ENCODE measurements at regions not wholly inside any gene's neighbourhood (a gene's known extent, or its start where the extent isn't known, plus 50 kb on each side); places are given as distances from the start of the nearest gene placed in this dataset.
"Not testable (repeated sequence)": the region's sequence is repeated elsewhere in the genome, so short reads cannot be mapped to it uniquely, and the experiment has no call there.

DNA sequence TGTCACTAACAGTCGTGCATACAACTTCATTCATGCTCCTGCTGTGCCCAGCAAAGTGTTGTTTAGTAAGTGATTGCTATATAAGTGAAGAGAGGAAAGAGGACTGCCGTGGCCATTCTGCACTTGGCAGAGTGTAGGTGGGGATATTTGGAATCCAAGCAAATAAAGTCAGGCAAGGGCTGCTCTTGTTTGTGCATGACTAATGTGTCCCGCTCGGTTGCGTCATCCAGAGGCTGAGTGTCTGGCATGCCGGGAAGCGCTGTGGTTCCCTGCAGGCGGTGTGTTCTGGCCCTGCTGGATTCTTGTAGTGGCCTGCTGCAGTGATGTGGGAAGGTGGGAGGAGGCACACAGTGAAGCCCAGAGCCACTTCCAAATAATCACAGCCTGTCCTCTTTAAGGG is 136.9 kb upstream of the ANKH start:
- H3K27me3 ChIP-seq (ENCODE audit: control insufficient read depth, insufficient read depth, low read length) = peaks cover 5% of the 10 kb centered on the region
- peaks cover 28% of the 10 kb centered on the region for H3K4me1 ChIP-seq (ENCODE audit: control insufficient read depth, insufficient read depth, low read length)
- no peaks in the 10 kb centered on the region for H3K9me3 ChIP-seq (replicated peaks; ENCODE audit: low read length)
- H3K4me2 ChIP-seq (ENCODE audit: low read length) = peak overlapping the region; percentile 37
- no peaks in the 10 kb centered on the region for H3K36me3 ChIP-seq (ENCODE audit: insufficient read depth, low read length)
- H3K9ac ChIP-seq (ENCODE audit: low read depth, low read length) = peak overlapping the region; percentile 44
- H3K4me3 ChIP-seq (ENCODE audit: low read length) = no peak overlapping the region

DNA sequence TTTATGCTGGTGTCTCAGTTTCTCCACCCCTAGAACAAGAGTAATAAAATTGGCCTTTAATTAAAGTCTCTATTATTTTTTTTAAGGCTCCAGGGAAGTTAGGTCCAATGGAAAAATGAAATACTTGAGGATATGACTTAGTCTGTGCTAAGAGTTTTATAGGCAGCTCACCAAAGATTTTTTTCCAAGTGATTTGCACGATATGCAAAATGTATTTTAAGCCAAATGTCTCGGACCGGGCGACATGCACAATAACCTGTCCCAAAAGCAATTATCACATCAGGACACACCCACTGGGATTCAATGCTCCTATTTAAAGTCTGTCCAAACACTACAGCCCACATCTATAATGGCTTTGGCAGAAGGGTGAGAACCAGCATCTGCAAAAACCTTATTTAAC is 136.1 kb upstream of the ANKH start:
- no peak overlapping the region for H3K4me2 ChIP-seq (ENCODE audit: low read length)

DNA sequence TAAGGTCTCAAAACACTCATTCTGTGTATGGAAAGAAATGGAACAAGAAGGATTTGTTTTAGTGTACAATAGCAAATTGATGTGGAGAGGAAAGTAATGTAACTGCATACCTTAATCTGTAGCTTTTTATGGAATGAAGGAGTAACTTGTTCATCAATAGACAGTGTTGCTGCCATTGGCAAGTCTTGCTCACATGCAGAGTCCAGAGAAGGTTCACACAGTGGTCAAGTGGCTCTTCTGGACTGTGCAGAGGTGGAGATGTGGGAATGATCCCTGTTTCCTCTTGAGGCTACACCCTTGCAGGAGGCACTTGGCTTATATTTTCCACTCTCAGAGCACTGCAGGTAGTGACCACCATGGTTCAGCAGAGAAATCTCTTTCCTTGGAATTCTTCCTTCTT is 132.9 kb upstream of the ANKH start:
- H3K4me3 ChIP-seq (ENCODE audit: low read length) = no peak overlapping the region
- no peak overlapping the region for H3K4me2 ChIP-seq (ENCODE audit: low read length)
- H3K9ac ChIP-seq (ENCODE audit: low read depth, low read length) = no peak overlapping the region
- H3K27me3 ChIP-seq (ENCODE audit: control insufficient read depth, insufficient read depth, low read length) = peaks cover 26% of the 10 kb centered on the region
- peaks cover 21% of the 10 kb centered on the region for H3K4me1 ChIP-seq (ENCODE audit: control insufficient read depth, insufficient read depth, low read length)
- H3K9me3 ChIP-seq (replicated peaks; ENCODE audit: low read length) = no peaks in the 10 kb centered on the region
- H3K36me3 ChIP-seq (ENCODE audit: insufficient read depth, low read length) = no peaks in the 10 kb centered on the region

More for the DNA sequence above, 136.1 kb upstream of the ANKH start:
- no peak overlapping the region for H3K4me3 ChIP-seq (ENCODE audit: low read length)
- H3K9ac ChIP-seq (ENCODE audit: low read depth, low read length) = no peak overlapping the region
- no peaks in the 10 kb centered on the region for H3K36me3 ChIP-seq (ENCODE audit: insufficient read depth, low read length)
- peaks cover 27% of the 10 kb centered on the region for H3K4me1 ChIP-seq (ENCODE audit: control insufficient read depth, insufficient read depth, low read length)
- peaks cover 7% of the 10 kb centered on the region for H3K27me3 ChIP-seq (ENCODE audit: control insufficient read depth, insufficient read depth, low read length)
- H3K9me3 ChIP-seq (replicated peaks; ENCODE audit: low read length) = no peaks in the 10 kb centered on the region

DNA sequence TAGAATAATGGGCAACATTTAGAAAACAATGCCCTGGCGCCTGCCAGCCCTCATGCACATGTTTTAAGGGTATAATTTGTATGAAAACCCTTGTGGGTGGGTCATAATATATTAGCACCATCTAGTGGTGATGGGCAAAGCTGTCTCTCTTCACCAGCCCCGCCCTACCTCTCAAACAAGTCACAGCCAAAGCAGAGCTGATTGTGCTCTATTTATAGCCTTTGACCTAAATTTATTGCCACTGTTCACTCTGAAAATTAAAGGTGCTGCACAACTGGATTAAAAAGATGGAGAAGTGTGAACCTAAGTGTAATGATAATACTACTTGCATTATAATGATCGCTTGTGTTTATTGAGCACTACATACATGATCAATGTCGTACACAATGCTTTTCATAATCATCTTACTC is 131.9 kb upstream of the ANKH start:
- Histone ChIP-seq H3K27me3 (ENCODE audit: control insufficient read depth, insufficient read depth, low read length) (peaks cover 36% of the 10 kb centered on the region), H3K4me1 (ENCODE audit: control insufficient read depth, insufficient read depth, low read length) (peaks cover 12% of the 10 kb centered on the region)

DNA sequence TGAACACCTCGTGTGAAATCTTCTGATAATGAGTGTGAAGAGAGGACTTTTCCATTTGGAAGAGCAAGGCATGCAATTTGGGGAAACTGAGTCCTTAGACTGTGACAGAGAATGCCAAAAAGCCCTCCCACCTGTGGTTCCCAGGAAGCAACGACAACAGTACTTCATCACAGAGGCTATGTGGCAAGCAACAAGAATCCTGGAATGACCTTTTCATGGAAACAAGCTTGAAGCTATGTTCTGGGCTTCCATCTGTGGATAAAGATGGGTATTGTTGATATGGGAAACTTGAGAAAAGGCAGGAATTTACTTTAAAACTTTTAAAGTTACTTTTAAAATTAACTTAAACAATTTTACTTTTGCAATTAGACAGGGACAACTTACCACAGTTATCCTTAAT is 131.2 kb upstream of the ANKH start:
- Histone ChIP-seq H3K4me2 (ENCODE audit: low read length) (no peak overlapping the region), H3K9me3 (replicated peaks; ENCODE audit: low read length) (no peaks in the 10 kb centered on the region), H3K27me3 (ENCODE audit: control insufficient read depth, insufficient read depth, low read length) (peaks cover 43% of the 10 kb centered on the region), H3K4me1 (ENCODE audit: control insufficient read depth, insufficient read depth, low read length) (peaks cover 6% of the 10 kb centered on the region), H3K9ac (ENCODE audit: low read depth, low read length) (no peak overlapping the region), H3K4me3 (ENCODE audit: low read length) (no peak overlapping the region), H3K36me3 (ENCODE audit: insufficient read depth, low read length) (no peaks in the 10 kb centered on the region)

More for the DNA sequence above, 131.9 kb upstream of the ANKH start:
- H3K9ac ChIP-seq (ENCODE audit: low read depth, low read length) = no peak overlapping the region
- no peaks in the 10 kb centered on the region for H3K36me3 ChIP-seq (ENCODE audit: insufficient read depth, low read length)
- no peaks in the 10 kb centered on the region for H3K9me3 ChIP-seq (replicated peaks; ENCODE audit: low read length)
- H3K4me2 ChIP-seq (ENCODE audit: low read length) = no peak overlapping the region
- H3K4me3 ChIP-seq (ENCODE audit: low read length) = no peak overlapping the region

DNA sequence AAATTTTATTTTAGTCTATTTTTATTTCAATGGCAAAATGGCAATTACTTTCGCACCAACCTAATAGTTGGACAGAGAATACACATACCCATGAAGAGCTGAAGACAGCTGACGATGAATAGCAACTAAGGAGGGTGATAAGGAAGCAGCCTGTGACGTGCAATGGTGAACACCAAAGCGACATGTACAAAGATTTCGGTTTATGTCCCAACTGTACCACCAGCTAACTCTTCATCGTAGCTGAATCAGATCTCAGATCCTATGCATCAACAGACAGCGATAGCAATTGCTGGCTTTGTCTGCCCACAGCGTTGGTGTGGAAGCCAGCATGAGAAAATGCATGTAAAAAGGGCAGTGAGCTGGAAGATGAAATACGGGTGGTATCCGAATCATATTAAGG is 130.6 kb upstream of the ANKH start:
- H3K4me3 ChIP-seq (ENCODE audit: low read length) = no peak overlapping the region
- H3K4me1 ChIP-seq (ENCODE audit: control insufficient read depth, insufficient read depth, low read length) = peaks cover 2% of the 10 kb centered on the region
- H3K36me3 ChIP-seq (ENCODE audit: insufficient read depth, low read length) = no peaks in the 10 kb centered on the region
- peaks cover 49% of the 10 kb centered on the region for H3K27me3 ChIP-seq (ENCODE audit: control insufficient read depth, insufficient read depth, low read length)
- no peak overlapping the region for H3K4me2 ChIP-seq (ENCODE audit: low read length)
- H3K9ac ChIP-seq (ENCODE audit: low read depth, low read length) = no peak overlapping the region
- no peaks in the 10 kb centered on the region for H3K9me3 ChIP-seq (replicated peaks; ENCODE audit: low read length)

DNA sequence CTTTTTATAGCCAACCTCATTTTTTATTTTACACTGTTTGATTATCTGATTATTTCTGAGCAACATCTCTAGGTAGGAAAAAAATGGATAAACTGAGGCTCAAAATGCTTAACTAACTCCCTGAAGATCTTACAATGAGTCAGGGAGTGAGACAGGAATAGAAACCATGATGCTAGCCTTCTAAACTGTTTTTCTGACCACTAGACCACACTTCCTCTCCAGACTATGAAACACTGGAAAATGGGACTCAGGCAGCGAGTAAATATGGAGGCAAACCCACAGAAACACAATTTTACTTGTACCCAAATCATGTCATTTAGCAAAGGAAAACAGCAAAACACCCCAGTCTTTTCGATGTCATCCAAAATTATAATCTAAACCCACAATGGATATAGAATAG is 129.9 kb upstream of the ANKH start:
- no peaks in the 10 kb centered on the region for H3K36me3 ChIP-seq (ENCODE audit: insufficient read depth, low read length)
- H3K27me3 ChIP-seq (ENCODE audit: control insufficient read depth, insufficient read depth, low read length) = peaks cover 53% of the 10 kb centered on the region
- no peaks in the 10 kb centered on the region for H3K9me3 ChIP-seq (replicated peaks; ENCODE audit: low read length)
- H3K4me1 ChIP-seq (ENCODE audit: control insufficient read depth, insufficient read depth, low read length) = no peaks in the 10 kb centered on the region
- H3K9ac ChIP-seq (ENCODE audit: low read depth, low read length) = no peak overlapping the region
- no peak overlapping the region for H3K4me3 ChIP-seq (ENCODE audit: low read length)
- no peak overlapping the region for H3K4me2 ChIP-seq (ENCODE audit: low read length)

DNA sequence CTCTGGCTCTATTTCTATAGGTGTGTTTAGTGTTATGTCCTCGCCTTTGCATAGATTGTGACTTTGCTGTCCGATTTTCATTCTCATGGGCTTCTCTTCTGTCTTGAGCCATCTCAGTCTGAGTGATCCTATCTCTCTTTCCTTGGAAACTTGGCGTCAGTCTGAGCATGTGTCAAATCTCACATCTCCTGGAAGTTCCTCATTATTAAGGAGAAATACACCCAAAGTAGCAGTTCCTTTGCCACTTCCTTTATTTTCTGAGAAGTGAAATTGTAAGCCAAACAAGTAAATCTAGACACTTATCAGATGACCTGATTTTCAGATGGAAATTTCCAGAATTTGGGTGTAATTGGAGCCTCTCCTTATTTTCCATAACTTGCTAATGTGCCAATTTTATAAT is 126.9 kb upstream of the ANKH start:
- Histone ChIP-seq H3K36me3 (ENCODE audit: insufficient read depth, low read length) (no peaks in the 10 kb centered on the region), H3K27me3 (ENCODE audit: control insufficient read depth, insufficient read depth, low read length) (peaks cover 48% of the 10 kb centered on the region)

DNA sequence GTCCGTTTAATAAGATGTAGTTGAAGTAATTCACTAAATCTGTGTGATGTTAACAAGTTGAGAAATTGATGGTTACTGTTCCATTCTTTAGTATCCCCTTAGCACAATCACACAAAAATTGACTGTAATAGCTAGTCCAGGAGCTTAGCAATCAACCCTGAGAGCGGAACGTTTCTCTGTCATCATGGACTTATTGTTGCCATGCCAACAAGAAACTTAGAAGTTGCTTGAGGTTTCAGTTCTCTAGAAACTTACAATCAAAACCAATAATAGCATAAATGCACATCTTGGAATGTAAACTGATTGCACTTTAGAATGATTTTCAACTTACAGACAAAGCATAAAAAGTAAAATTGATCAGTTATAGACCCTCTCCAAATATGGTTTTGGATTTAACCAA is 125.4 kb upstream of the ANKH start:
- Histone ChIP-seq H3K4me3 (ENCODE audit: low read length) (no peak overlapping the region), H3K9me3 (replicated peaks; ENCODE audit: low read length) (no peaks in the 10 kb centered on the region), H3K36me3 (ENCODE audit: insufficient read depth, low read length) (no peaks in the 10 kb centered on the region), H3K4me2 (ENCODE audit: low read length) (no peak overlapping the region), H3K9ac (ENCODE audit: low read depth, low read length) (no peak overlapping the region), H3K27me3 (ENCODE audit: control insufficient read depth, insufficient read depth, low read length) (peaks cover 40% of the 10 kb centered on the region), H3K4me1 (ENCODE audit: control insufficient read depth, insufficient read depth, low read length) (no peaks in the 10 kb centered on the region)

More for the DNA sequence above, 126.9 kb upstream of the ANKH start:
- Histone ChIP-seq H3K9ac (ENCODE audit: low read depth, low read length) (no peak overlapping the region), H3K4me2 (ENCODE audit: low read length) (no peak overlapping the region), H3K4me3 (ENCODE audit: low read length) (no peak overlapping the region), H3K4me1 (ENCODE audit: control insufficient read depth, insufficient read depth, low read length) (no peaks in the 10 kb centered on the region), H3K9me3 (replicated peaks; ENCODE audit: low read length) (no peaks in the 10 kb centered on the region)

DNA sequence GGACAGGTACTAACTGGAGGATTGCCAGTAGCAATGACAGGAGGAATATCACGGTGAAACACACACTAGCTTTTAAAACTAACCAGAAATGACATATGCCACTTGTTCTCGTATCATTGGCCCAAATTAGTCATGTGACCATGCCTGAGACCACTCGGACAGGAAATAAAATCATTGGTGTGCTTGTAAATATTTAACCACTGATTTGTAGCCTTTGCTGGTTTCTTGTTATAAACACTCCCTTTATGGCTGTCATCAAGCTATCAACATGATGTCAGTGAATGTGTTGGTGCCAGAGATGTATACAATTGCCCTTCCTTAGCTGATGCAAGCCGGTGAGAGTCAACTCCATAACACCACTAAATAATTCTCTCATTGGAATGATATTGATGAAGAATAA is 123.7 kb upstream of the ANKH start:
- no peak overlapping the region for H3K4me2 ChIP-seq (ENCODE audit: low read length)
- H3K9ac ChIP-seq (ENCODE audit: low read depth, low read length) = no peak overlapping the region
- no peaks in the 10 kb centered on the region for H3K9me3 ChIP-seq (replicated peaks; ENCODE audit: low read length)
- H3K4me1 ChIP-seq (ENCODE audit: control insufficient read depth, insufficient read depth, low read length) = no peaks in the 10 kb centered on the region
- H3K27me3 ChIP-seq (ENCODE audit: control insufficient read depth, insufficient read depth, low read length) = peaks cover 41% of the 10 kb centered on the region
- no peak overlapping the region for H3K4me3 ChIP-seq (ENCODE audit: low read length)
- no peaks in the 10 kb centered on the region for H3K36me3 ChIP-seq (ENCODE audit: insufficient read depth, low read length)

DNA sequence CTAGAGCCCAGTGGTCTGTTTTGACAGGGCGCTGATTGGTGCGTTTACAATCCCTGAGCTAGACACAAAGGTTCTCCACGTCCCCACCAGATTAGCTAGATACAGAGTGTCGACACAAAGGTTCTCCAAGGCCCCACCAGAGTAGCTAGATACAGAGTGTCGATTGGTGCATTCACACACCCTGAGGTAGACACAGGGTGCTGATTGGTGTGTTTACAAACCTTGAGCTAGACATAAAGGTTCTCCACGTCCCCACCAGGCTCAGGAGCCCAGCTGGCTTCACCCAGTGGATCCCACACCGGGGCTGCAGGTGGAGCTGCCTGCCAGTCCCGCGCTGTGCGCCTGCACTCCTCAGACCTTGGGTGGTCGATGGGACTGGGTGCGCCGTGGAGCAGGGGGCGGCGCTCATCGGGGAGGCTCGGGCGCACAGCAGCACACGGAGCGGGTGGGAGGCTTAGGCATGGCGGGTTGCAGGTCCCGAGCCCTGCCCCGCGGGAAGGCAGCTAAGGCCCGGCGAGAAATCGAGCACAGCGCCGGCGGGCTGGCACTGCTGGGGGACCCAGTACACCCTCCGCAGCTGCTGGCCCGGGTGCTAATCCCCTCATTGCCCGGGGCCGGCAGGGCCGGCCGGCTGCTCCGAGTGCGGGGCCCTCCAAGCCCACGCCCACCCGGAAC is 122.0 kb upstream of the ANKH start:
- not testable (repeated sequence) for H3K4me1 ChIP-seq (ENCODE audit: control insufficient read depth, insufficient read depth, low read length); H3K9me3 ChIP-seq (replicated peaks; ENCODE audit: low read length); H3K36me3 ChIP-seq (ENCODE audit: insufficient read depth, low read length); H3K4me2 ChIP-seq (ENCODE audit: low read length); H3K9ac ChIP-seq (ENCODE audit: low read depth, low read length); H3K4me3 ChIP-seq (ENCODE audit: low read length)
- peaks cover 28% of the 10 kb centered on the region for H3K27me3 ChIP-seq (ENCODE audit: control insufficient read depth, insufficient read depth, low read length)

DNA sequence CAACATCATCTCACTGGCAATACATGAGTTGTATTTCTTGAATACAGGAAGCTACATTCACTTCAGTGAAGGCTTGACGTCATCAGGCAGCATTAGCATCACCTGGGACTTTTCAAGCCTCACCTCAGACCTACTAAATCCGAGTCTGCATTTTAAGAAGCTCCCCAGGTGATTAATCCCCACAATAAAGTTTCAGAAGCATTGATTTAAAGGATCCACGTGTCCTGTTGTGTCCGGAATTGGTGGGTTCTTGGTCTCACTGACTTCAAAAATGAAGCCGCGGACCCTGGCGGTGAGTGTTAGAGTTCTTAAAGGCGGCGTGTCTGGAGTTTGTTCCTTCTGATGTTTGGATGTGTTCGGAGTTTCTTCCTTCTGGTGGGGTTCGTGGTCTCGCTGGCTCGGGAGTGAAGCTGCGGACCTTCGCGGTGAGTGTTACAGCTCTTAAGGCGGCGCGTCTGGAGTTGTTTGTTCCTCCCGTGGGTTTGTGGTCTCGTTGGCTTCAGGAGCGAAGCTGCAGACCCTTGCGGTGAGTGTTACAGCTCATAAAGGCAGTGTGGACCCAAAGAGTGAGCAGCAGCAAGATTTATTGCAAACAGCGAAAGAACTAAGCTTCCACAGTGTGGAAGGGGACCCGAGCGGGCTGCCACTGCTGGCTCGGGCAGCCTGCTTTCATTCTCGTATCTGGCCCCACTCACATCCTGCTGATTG is 121.3 kb upstream of the ANKH start:
- H3K27me3 ChIP-seq (ENCODE audit: control insufficient read depth, insufficient read depth, low read length) = peaks cover 21% of the 10 kb centered on the region
- H3K9ac ChIP-seq (ENCODE audit: low read depth, low read length); H3K4me1 ChIP-seq (ENCODE audit: control insufficient read depth, insufficient read depth, low read length); H3K4me3 ChIP-seq (ENCODE audit: low read length); H3K9me3 ChIP-seq (replicated peaks; ENCODE audit: low read length); H3K36me3 ChIP-seq (ENCODE audit: insufficient read depth, low read length); H3K4me2 ChIP-seq (ENCODE audit: low read length): not testable (repeated sequence)

Data from skeletal muscle satellite cell (primary cell).